AG04449 (cell line): ENCODE measurements at regions not wholly inside any gene's neighbourhood (a gene's known extent, or its start where the extent isn't known, plus 50 kb on each side); places are given as distances from the start of the nearest gene placed in this dataset.
A peak's percentile ranks its signal among the peaks of the same experiment; 100 is the strongest.

ENCODE experiments used
- CTCF ChIA-PET: fragments of 350-600 bp; formaldehyde crosslinking; extraction: SDS; loops from one replicate; lab custom pipeline; 2021; ENCODE audit warnings: antibody characterized with exemption; lab: Yijun Ruan, JAX
- POLR2A ChIA-PET: fragments of 400-600, 350-600 bp; formaldehyde crosslinking; extraction: SDS; loops from one replicate; lab custom pipeline; 2020; ENCODE audit warnings: antibody characterized with exemption, inconsistent platforms; lab: Yijun Ruan, JAX
- DNase-seq: peaks from one replicate; pipeline ENCODE4 v3.0.0-alpha.2; 2010; ENCODE audit warnings: low read depth, low spot score
- H3K4me3 ChIP-seq: 2 replicates; pipeline ENCODE4 v1.5.1; 2011; ENCODE audit warnings: low read depth, mild to moderate bottlenecking, control low read depth, low read length
- CTCF ChIP-seq: IDR thresholded peaks from one replicate; pipeline ENCODE4 v1.5.1; 2011; ENCODE audit warnings: mild to moderate bottlenecking, moderate library complexity, low read length, control low read depth, inconsistent platforms; ENCODE audit not compliant: insufficient read depth; ENCODE audit errors: missing control alignments

- H3K4me3 ChIP-seq: no peak overlapping the region
- CTCF ChIA-PET: no interaction called here
- no peak for DNase-seq
- POLR2A ChIA-PET: no interaction called here
- TF ChIP-seq CTCF: no peak
Observed at GRCh38 chr20:41798930-41799502, 180.8 kb upstream of the CHD6 start.

GRCh38 chr20:41786158-41786557, 168.0 kb upstream of the CHD6 start:
- peak; percentile 34 for DNase-seq
- ChIA-PET CTCF (no interaction called here), POLR2A (no interaction called here)
- H3K4me3 ChIP-seq: no peak overlapping the region
- no peak for TF ChIP-seq CTCF

- no peak for TF ChIP-seq CTCF
- POLR2A ChIA-PET: no interaction called here
- DNase-seq: no peak
- CTCF ChIA-PET: no interaction called here
- H3K4me3 ChIP-seq: no peak overlapping the region
Observed at GRCh38 chr20:41784209-41784958, 166.2 kb upstream of the CHD6 start.

GRCh38 chr20:41783423-41784208, 165.4 kb upstream of the CHD6 start:
- CTCF ChIA-PET: no interaction called here
- POLR2A ChIA-PET: no interaction called here
- DNase-seq: no peak
- TF ChIP-seq CTCF: no peak
- H3K4me3 ChIP-seq: no peak overlapping the region

- POLR2A ChIA-PET: no interaction called here
- CTCF ChIA-PET: no interaction called here
Observed at GRCh38 chr20:41782730-41783406, 164.7 kb upstream of the CHD6 start.

More at GRCh38 chr20:41782730-41783406, 164.7 kb upstream of the CHD6 start:
- no peak for TF ChIP-seq CTCF
- no peak overlapping the region for H3K4me3 ChIP-seq
- no peak for DNase-seq
